ENCODE measurements at regions not wholly inside any gene's neighbourhood (a gene's known extent, or its start where the extent isn't known, plus 50 kb on each side); places are given as distances from the start of the nearest gene placed in this dataset.

GRCh38 chr3:154753101-154753500 is 323.1 kb upstream of the GPR149 start:
- Histone ChIP-seq H3K9ac (ENCODE audit: low read depth, low read length, poor library complexity) (no peak overlapping the region), H2BK5ac (ENCODE audit: low read length) (no peak overlapping the region), H4K8ac (ENCODE audit: low read depth, low read length) (no peak overlapping the region), H3K4me2 (ENCODE audit: insufficient read depth, low read length, poor library complexity, severe bottlenecking) (no peak overlapping the region), H3K36me3 (replicated peaks in 1 of 2; ENCODE audit: control insufficient read depth in 2 of 2, insufficient read depth in 2 of 2, low read length in 2 of 2) (no peaks in the 10 kb centered on the region), H3K27me3 (ENCODE audit: control insufficient read depth in 3 of 3, insufficient read depth in 3 of 3, low read depth in 1 of 3, low read length in 3 of 3) (no peaks in the 10 kb centered on the region), H3K23ac (ENCODE audit: low read depth, low read length, poor library complexity) (no peak overlapping the region), H3K27ac (replicated peaks; ENCODE audit: low read length) (no peak overlapping the region), H2BK12ac (ENCODE audit: low read length) (no peak overlapping the region), H4K91ac (ENCODE audit: low read depth, low read length, poor library complexity) (no peak overlapping the region), H3K4me1 (ENCODE audit: control insufficient read depth in 2 of 2, insufficient read depth in 1 of 2, low read depth in 1 of 2, low read length in 2 of 2) (no peaks in the 10 kb centered on the region), H2BK120ac (ENCODE audit: low read depth, low read length) (no peak overlapping the region), H2AFZ (ENCODE audit: low read length) (no peak overlapping the region), H3K4me3 (ENCODE audit: low read length in 2 of 2) (no peak overlapping the region), H3K9me3 (replicated peaks in 1 of 2; ENCODE audit: control insufficient read depth in 2 of 2, insufficient read depth in 1 of 2, low read depth in 1 of 2, low read length in 2 of 2) (no peaks in the 10 kb centered on the region), H3K18ac (ENCODE audit: low read length) (no peak overlapping the region), H3K4ac (ENCODE audit: low read length) (no peak overlapping the region), H3K14ac (ENCODE audit: low read length) (no peak overlapping the region), H3K79me1 (ENCODE audit: low read depth, low read length) (no peaks in the 10 kb centered on the region), H2AK5ac (ENCODE audit: low read depth, low read length) (no peak overlapping the region), H2BK15ac (ENCODE audit: low read length) (no peak overlapping the region)
- whole genome bisulfite sequencing, 2 donors (ENCODE audit: extremely low coverage in 2 of 2, insufficient read length in 2 of 2, insufficient replicate concordance in 1 of 2) = no CpG with 5 or more reads among the region's 1 CpG
- DNase-seq (ENCODE audit: low spot score) = no peak

GRCh38 chr3:154749514-154749913 is 319.5 kb upstream of the GPR149 start:
- no CpG with 5 or more reads among the region's 3 CpGs for WGBS, 2 donors (ENCODE audit: extremely low coverage in 2 of 2, insufficient read length in 2 of 2, insufficient replicate concordance in 1 of 2)
- DNase-seq (ENCODE audit: low spot score) = no peak
- no peaks in the 10 kb centered on the region for H3K36me3 ChIP-seq (replicated peaks in 1 of 2; ENCODE audit: control insufficient read depth in 2 of 2, insufficient read depth in 2 of 2, low read length in 2 of 2)

GRCh38 chr3:154745929-154746328 is 315.9 kb upstream of the GPR149 start:
- no CpG with 5 or more reads among the region's 1 CpG for WGBS, 2 donors (ENCODE audit: extremely low coverage in 2 of 2, insufficient read length in 2 of 2, insufficient replicate concordance in 1 of 2)

More at GRCh38 chr3:154749514-154749913, 319.5 kb upstream of the GPR149 start:
- H3K4me1 ChIP-seq (ENCODE audit: control insufficient read depth in 2 of 2, insufficient read depth in 1 of 2, low read depth in 1 of 2, low read length in 2 of 2) = no peaks in the 10 kb centered on the region
- H3K9me3 ChIP-seq (replicated peaks in 1 of 2; ENCODE audit: control insufficient read depth in 2 of 2, insufficient read depth in 1 of 2, low read depth in 1 of 2, low read length in 2 of 2) = no peaks in the 10 kb centered on the region
- H3K4me3 ChIP-seq (ENCODE audit: low read length in 2 of 2) = peak overlapping the region in 1 of 2 donors; percentile 12
- no peak overlapping the region for H4K8ac ChIP-seq (ENCODE audit: low read depth, low read length)
- no peak overlapping the region for H2AK5ac ChIP-seq (ENCODE audit: low read depth, low read length)
- H2BK120ac ChIP-seq (ENCODE audit: low read depth, low read length) = no peak overlapping the region
- no peak overlapping the region for H4K91ac ChIP-seq (ENCODE audit: low read depth, low read length, poor library complexity)
- H2BK12ac ChIP-seq (ENCODE audit: low read length) = no peak overlapping the region
- H2BK5ac ChIP-seq (ENCODE audit: low read length) = no peak overlapping the region
- H2BK15ac ChIP-seq (ENCODE audit: low read length) = no peak overlapping the region
- no peak overlapping the region for H3K23ac ChIP-seq (ENCODE audit: low read depth, low read length, poor library complexity)
- no peaks in the 10 kb centered on the region for H3K27me3 ChIP-seq (ENCODE audit: control insufficient read depth in 3 of 3, insufficient read depth in 3 of 3, low read depth in 1 of 3, low read length in 3 of 3)
- H3K4me2 ChIP-seq (ENCODE audit: insufficient read depth, low read length, poor library complexity, severe bottlenecking) = no peak overlapping the region
- H3K9ac ChIP-seq (ENCODE audit: low read depth, low read length, poor library complexity) = no peak overlapping the region
- H3K4ac ChIP-seq (ENCODE audit: low read length) = no peak overlapping the region
- no peak overlapping the region for H3K14ac ChIP-seq (ENCODE audit: low read length)
- H3K27ac ChIP-seq (replicated peaks; ENCODE audit: low read length) = no peak overlapping the region
- H3K79me1 ChIP-seq (ENCODE audit: low read depth, low read length) = no peaks in the 10 kb centered on the region
- no peak overlapping the region for H3K18ac ChIP-seq (ENCODE audit: low read length)
- no peak overlapping the region for H2AFZ ChIP-seq (ENCODE audit: low read length)

GRCh38 chr3:154745122-154745521 is 315.1 kb upstream of the GPR149 start:
- H3K4me2 ChIP-seq (ENCODE audit: insufficient read depth, low read length, poor library complexity, severe bottlenecking) = no peak overlapping the region
- no peak overlapping the region for H3K23ac ChIP-seq (ENCODE audit: low read depth, low read length, poor library complexity)
- no peak for DNase-seq (ENCODE audit: low spot score)
- no peak overlapping the region for H2AK5ac ChIP-seq (ENCODE audit: low read depth, low read length)
- no peak overlapping the region for H2AFZ ChIP-seq (ENCODE audit: low read length)
- H2BK120ac ChIP-seq (ENCODE audit: low read depth, low read length) = no peak overlapping the region
- no peak overlapping the region for H3K14ac ChIP-seq (ENCODE audit: low read length)
- H3K4ac ChIP-seq (ENCODE audit: low read length) = no peak overlapping the region
- H2BK12ac ChIP-seq (ENCODE audit: low read length) = no peak overlapping the region
- no peak overlapping the region for H3K9ac ChIP-seq (ENCODE audit: low read depth, low read length, poor library complexity)
- no peak overlapping the region for H3K4me3 ChIP-seq (ENCODE audit: low read length in 2 of 2)
- H3K79me1 ChIP-seq (ENCODE audit: low read depth, low read length) = no peaks in the 10 kb centered on the region
- H4K8ac ChIP-seq (ENCODE audit: low read depth, low read length) = no peak overlapping the region
- no peaks in the 10 kb centered on the region for H3K27me3 ChIP-seq (ENCODE audit: control insufficient read depth in 3 of 3, insufficient read depth in 3 of 3, low read depth in 1 of 3, low read length in 3 of 3)
- H3K18ac ChIP-seq (ENCODE audit: low read length) = no peak overlapping the region
- no peaks in the 10 kb centered on the region for H3K9me3 ChIP-seq (replicated peaks in 1 of 2; ENCODE audit: control insufficient read depth in 2 of 2, insufficient read depth in 1 of 2, low read depth in 1 of 2, low read length in 2 of 2)
- no peak overlapping the region for H4K91ac ChIP-seq (ENCODE audit: low read depth, low read length, poor library complexity)
- H3K27ac ChIP-seq (replicated peaks; ENCODE audit: low read length) = no peak overlapping the region
- no peak overlapping the region for H2BK5ac ChIP-seq (ENCODE audit: low read length)
- H3K4me1 ChIP-seq (ENCODE audit: control insufficient read depth in 2 of 2, insufficient read depth in 1 of 2, low read depth in 1 of 2, low read length in 2 of 2) = no peaks in the 10 kb centered on the region
- no peaks in the 10 kb centered on the region for H3K36me3 ChIP-seq (replicated peaks in 1 of 2; ENCODE audit: control insufficient read depth in 2 of 2, insufficient read depth in 2 of 2, low read length in 2 of 2)
- H2BK15ac ChIP-seq (ENCODE audit: low read length) = no peak overlapping the region

More at GRCh38 chr3:154745929-154746328, 315.9 kb upstream of the GPR149 start:
- H3K4me3 ChIP-seq (ENCODE audit: low read length in 2 of 2) = no peak overlapping the region
- H3K9me3 ChIP-seq (replicated peaks in 1 of 2; ENCODE audit: control insufficient read depth in 2 of 2, insufficient read depth in 1 of 2, low read depth in 1 of 2, low read length in 2 of 2) = no peaks in the 10 kb centered on the region
- H3K27me3 ChIP-seq (ENCODE audit: control insufficient read depth in 3 of 3, insufficient read depth in 3 of 3, low read depth in 1 of 3, low read length in 3 of 3) = no peaks in the 10 kb centered on the region
- no peak overlapping the region for H2AK5ac ChIP-seq (ENCODE audit: low read depth, low read length)
- no peak overlapping the region for H3K23ac ChIP-seq (ENCODE audit: low read depth, low read length, poor library complexity)
- no peak overlapping the region for H3K4ac ChIP-seq (ENCODE audit: low read length)
- H2AFZ ChIP-seq (ENCODE audit: low read length) = no peak overlapping the region
- no peak overlapping the region for H3K4me2 ChIP-seq (ENCODE audit: insufficient read depth, low read length, poor library complexity, severe bottlenecking)
- H3K36me3 ChIP-seq (replicated peaks in 1 of 2; ENCODE audit: control insufficient read depth in 2 of 2, insufficient read depth in 2 of 2, low read length in 2 of 2) = no peaks in the 10 kb centered on the region
- H2BK120ac ChIP-seq (ENCODE audit: low read depth, low read length) = no peak overlapping the region
- H2BK5ac ChIP-seq (ENCODE audit: low read length) = no peak overlapping the region
- no peak overlapping the region for H2BK12ac ChIP-seq (ENCODE audit: low read length)
- H3K9ac ChIP-seq (ENCODE audit: low read depth, low read length, poor library complexity) = no peak overlapping the region
- H3K18ac ChIP-seq (ENCODE audit: low read length) = no peak overlapping the region
- H3K4me1 ChIP-seq (ENCODE audit: control insufficient read depth in 2 of 2, insufficient read depth in 1 of 2, low read depth in 1 of 2, low read length in 2 of 2) = no peaks in the 10 kb centered on the region
- H3K79me1 ChIP-seq (ENCODE audit: low read depth, low read length) = no peaks in the 10 kb centered on the region
- H3K14ac ChIP-seq (ENCODE audit: low read length) = no peak overlapping the region
- H4K8ac ChIP-seq (ENCODE audit: low read depth, low read length) = no peak overlapping the region
- H3K27ac ChIP-seq (replicated peaks; ENCODE audit: low read length) = no peak overlapping the region
- no peak overlapping the region for H2BK15ac ChIP-seq (ENCODE audit: low read length)
- no peak overlapping the region for H4K91ac ChIP-seq (ENCODE audit: low read depth, low read length, poor library complexity)
- no peak for DNase-seq (ENCODE audit: low spot score)
